ENCODE measurements at regions not wholly inside any gene's neighbourhood (a gene's known extent, or its start where the extent isn't known, plus 50 kb on each side); places are given as distances from the start of the nearest gene placed in this dataset.

DNA sequence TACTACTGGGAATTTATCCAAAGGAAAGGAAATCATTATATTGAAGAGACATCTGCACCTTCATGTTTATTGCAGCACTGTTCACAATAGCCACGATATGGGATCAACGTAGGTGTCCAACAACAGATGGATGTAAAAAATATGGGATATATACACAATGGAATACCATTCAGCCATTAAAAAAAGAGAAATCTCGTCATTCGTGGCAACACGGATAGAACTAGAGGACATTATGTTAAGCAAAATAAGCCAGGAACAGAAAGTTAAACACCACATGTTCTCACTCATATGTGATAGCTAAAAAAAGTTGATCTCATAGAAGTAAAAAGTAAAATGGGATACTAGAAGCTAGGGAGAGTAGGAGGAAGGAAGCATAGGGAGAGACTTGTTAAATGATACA, 82.9 kb upstream of the CLMN start:
- Histone ChIP-seq H3K9ac (replicated peaks; ENCODE audit: extremely low read depth, insufficient read depth, low read length) (no peak overlapping the region), H3K4me1 (ENCODE audit: control insufficient read depth, extremely low read depth, insufficient read depth, low read length) (no peaks in the 10 kb centered on the region), H3K4me3 (replicated peaks in 1 of 3; ENCODE audit: insufficient read depth in 1 of 3, low read depth in 1 of 3, low read length in 3 of 3) (no peak overlapping the region), H3K36me3 (ENCODE audit: control insufficient read depth in 2 of 2, extremely low read depth in 1 of 2, insufficient read depth in 2 of 2, low read length in 2 of 2) (no peaks in the 10 kb centered on the region), H3K27ac (ENCODE audit: insufficient read depth, low read depth, low read length) (no peak overlapping the region), H3K9me1 (replicated peaks; ENCODE audit: control insufficient read depth, extremely low read depth, insufficient read depth, low read length) (no peaks in the 10 kb centered on the region), H3K4me2 (ENCODE audit: insufficient read depth, low read length) (no peak overlapping the region), H2AFZ (ENCODE audit: low read depth, low read length) (no peak overlapping the region), H4K20me1 (replicated peaks; ENCODE audit: control insufficient read depth, extremely low read depth, insufficient read depth, low read length) (no peaks in the 10 kb centered on the region), H3K9me3 (replicated peaks; ENCODE audit: control insufficient read depth, insufficient read depth, low read length) (no peaks in the 10 kb centered on the region), H3K27me3 (ENCODE audit: control insufficient read depth in 2 of 2, insufficient read depth in 2 of 2, low read length in 2 of 2) (no peaks in the 10 kb centered on the region), H3K79me2 (ENCODE audit: control insufficient read depth, insufficient read depth, low read length) (no peaks in the 10 kb centered on the region)
- dilution Hi-C loops (cut with MboI; ENCODE audit: extremely low pct_ligation_motif_present, low sequenced_read_pairs): no loop called here
- TF ChIP-seq MYC (IDR thresholded peaks at IDR 0.05; ENCODE audit: low read depth, low read length): no peak
- TF ChIP-seq, protein P1, sequence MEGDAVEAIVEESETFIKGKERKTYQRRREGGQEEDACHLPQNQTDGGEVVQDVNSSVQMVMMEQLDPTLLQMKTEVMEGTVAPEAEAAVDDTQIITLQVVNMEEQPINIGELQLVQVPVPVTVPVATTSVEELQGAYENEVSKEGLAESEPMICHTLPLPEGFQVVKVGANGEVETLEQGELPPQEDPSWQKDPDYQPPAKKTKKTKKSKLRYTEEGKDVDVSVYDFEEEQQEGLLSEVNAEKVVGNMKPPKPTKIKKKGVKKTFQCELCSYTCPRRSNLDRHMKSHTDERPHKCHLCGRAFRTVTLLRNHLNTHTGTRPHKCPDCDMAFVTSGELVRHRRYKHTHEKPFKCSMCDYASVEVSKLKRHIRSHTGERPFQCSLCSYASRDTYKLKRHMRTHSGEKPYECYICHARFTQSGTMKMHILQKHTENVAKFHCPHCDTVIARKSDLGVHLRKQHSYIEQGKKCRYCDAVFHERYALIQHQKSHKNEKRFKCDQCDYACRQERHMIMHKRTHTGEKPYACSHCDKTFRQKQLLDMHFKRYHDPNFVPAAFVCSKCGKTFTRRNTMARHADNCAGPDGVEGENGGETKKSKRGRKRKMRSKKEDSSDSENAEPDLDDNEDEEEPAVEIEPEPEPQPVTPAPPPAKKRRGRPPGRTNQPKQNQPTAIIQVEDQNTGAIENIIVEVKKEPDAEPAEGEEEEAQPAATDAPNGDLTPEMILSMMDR (IDR thresholded peaks at IDR 0.05; ENCODE audit: extremely low read depth in 1 of 2, insufficient read depth in 1 of 2, low read depth in 1 of 2, low read length in 2 of 2): no peak
- TF ChIP-seq, protein P2, sequence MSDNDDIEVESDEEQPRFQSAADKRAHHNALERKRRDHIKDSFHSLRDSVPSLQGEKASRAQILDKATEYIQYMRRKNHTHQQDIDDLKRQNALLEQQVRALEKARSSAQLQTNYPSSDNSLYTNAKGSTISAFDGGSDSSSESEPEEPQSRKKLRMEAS (IDR thresholded peaks at IDR 0.05; ENCODE audit: insufficient read depth, insufficient read length): no peak
- no peak for TF ChIP-seq POLR2A (IDR thresholded peaks at IDR 0.05; ENCODE audit: low read depth, low read length)
- no peak for TF ChIP-seq FOS (IDR thresholded peaks at IDR 0.05; ENCODE audit: borderline replicate concordance, insufficient read depth, low read length)
- TF ChIP-seq JUN (IDR thresholded peaks at IDR 0.05; ENCODE audit: borderline replicate concordance, insufficient read depth, insufficient read length, low read depth): no peak
- no peak for TF ChIP-seq POLR2AphosphoS5 (IDR thresholded peaks at IDR 0.05; ENCODE audit: insufficient read depth, low read depth, low read length)
- no peak for TF ChIP-seq EZH2 (IDR thresholded peaks at IDR 0.05; ENCODE audit: borderline replicate concordance, low read depth, low read length, severe bottlenecking)
- TF ChIP-seq GATA2 (IDR thresholded peaks at IDR 0.05; ENCODE audit: insufficient read depth, insufficient read length, low read depth, low read length): no peak
- intact Hi-C loops (cut with micrococcal nuclease): no loop called here
- ChIA-PET CTCF (no interaction called here), POLR2A (no interaction called here)
- FAIRE-seq (no peak), DNase-seq (ENCODE audit: low read depth, low spot score) (no peak)
- BruUV-seq (replicated peaks): no TSS peak

All from endothelial cell of umbilical vein (primary cell).